Stimulated activated CD8-positive, alpha-beta memory T cell treated with anti-CD3 and anti-CD28 coated beads, Interleukin-4, amount 100 ng/mL, for 4 hours (primary cell): ENCODE measurements at regions not wholly inside any gene's neighbourhood (a gene's known extent, or its start where the extent isn't known, plus 50 kb on each side); places are given as distances from the start of the nearest gene placed in this dataset.

Experiments
- DNase-seq, 2 donors: peaks; one replicate each; pipeline ENCODE4 v3.0.0-alpha.2; 2020; ENCODE audit warnings: low read depth in 2 of 2, low spot score in 1 of 2

GRCh38 chr5:135141303-135142268, 107.6 kb upstream of the PITX1 start:
- no peak for DNase-seq

GRCh38 chr5:135140446-135141204, 106.6 kb upstream of the PITX1 start:
- no peak for DNase-seq

- no peak for DNase-seq
Observed at GRCh38 chr5:135139381-135140134, 105.5 kb upstream of the PITX1 start.

GRCh38 chr5:135138116-135138850, 104.3 kb upstream of the PITX1 start:
- no peak for DNase-seq

GRCh38 chr5:135137146-135137915, 103.3 kb upstream of the PITX1 start:
- DNase-seq, result no peak

- no peak for DNase-seq
Observed at GRCh38 chr5:135136546-135136945, 102.5 kb upstream of the PITX1 start.

GRCh38 chr5:135135530-135136226, 101.7 kb upstream of the PITX1 start:
- no peak for DNase-seq

GRCh38 chr5:135134691-135135381, 100.8 kb upstream of the PITX1 start:
- DNase-seq, result no peak

- DNase-seq, result no peak
Observed at GRCh38 chr5:135133698-135134515, 99.9 kb upstream of the PITX1 start.

GRCh38 chr5:135133181-135133580, 99.2 kb upstream of the PITX1 start:
- no peak for DNase-seq

GRCh38 chr5:135131801-135132680, 98.0 kb upstream of the PITX1 start:
- no peak for DNase-seq

- DNase-seq, result no peak
Observed at GRCh38 chr5:135130261-135131215, 96.5 kb upstream of the PITX1 start.

- DNase-seq, result no peak
Observed at GRCh38 chr5:135129307-135129706, 95.3 kb upstream of the PITX1 start.

GRCh38 chr5:135128361-135128760, 94.3 kb upstream of the PITX1 start:
- no peak for DNase-seq

GRCh38 chr5:135127439-135128240, 93.6 kb upstream of the PITX1 start:
- no peak for DNase-seq
